ENCODE measurements at regions not wholly inside any gene's neighbourhood (a gene's known extent, or its start where the extent isn't known, plus 50 kb on each side); places are given as distances from the start of the nearest gene placed in this dataset.

GRCh38 chr6:130632277-130632676 is 194.9 kb upstream of the SMLR1 start:
- no peaks in the 10 kb centered on the region for H3K27me3 ChIP-seq (ENCODE audit: control insufficient read depth, insufficient read depth, low read length)
- no peak overlapping the region for H3K27ac ChIP-seq (ENCODE audit: insufficient read depth, low read length)
- H3K9me3 ChIP-seq (ENCODE audit: control insufficient read depth, insufficient read depth, low read depth, low read length): no peaks in the 10 kb centered on the region
- no peaks in the 10 kb centered on the region for H3K4me1 ChIP-seq (ENCODE audit: control insufficient read depth, extremely low read depth, insufficient read depth, low read length)
- DNase-seq (ENCODE audit: low read depth in 2 of 2): peak in 1 of 2 donors; percentile 29
- no peak for TF ChIP-seq EZH2 (IDR thresholded peaks at IDR 0.05; ENCODE audit: low read length, missing control alignments)
- no peak for TF ChIP-seq CTCF (conservative IDR thresholded peaks at IDR 0.05 in 1 of 2, IDR thresholded peaks at IDR 0.05 in 1 of 2; ENCODE audit: low read depth in 1 of 2, low read length in 2 of 2)
- H3K4me3 ChIP-seq (replicated peaks in 1 of 4; ENCODE audit: control extremely low read depth in 1 of 4, insufficient read depth in 1 of 4, low read depth in 3 of 4, low read length in 4 of 4): no peak overlapping the region
- no peaks in the 10 kb centered on the region for H4K20me1 ChIP-seq (ENCODE audit: control insufficient read depth, extremely low read depth, insufficient read depth, low read length)
- no peak overlapping the region for H3K9ac ChIP-seq (ENCODE audit: insufficient read depth, low read length)
- H3K79me2 ChIP-seq (ENCODE audit: control insufficient read depth, insufficient read depth, low read length): no peaks in the 10 kb centered on the region
- H2AFZ ChIP-seq (ENCODE audit: low read length): peak overlapping the region; percentile 44
- H3K36me3 ChIP-seq (ENCODE audit: control insufficient read depth, insufficient read depth, low read length): no peaks in the 10 kb centered on the region
- peak overlapping the region; percentile 16 for H3K4me2 ChIP-seq (ENCODE audit: extremely low read depth, insufficient read depth, low read length)

GRCh38 chr6:130632897-130633296 is 194.3 kb upstream of the SMLR1 start:
- Histone ChIP-seq H3K27me3 (ENCODE audit: control insufficient read depth, insufficient read depth, low read length) (no peaks in the 10 kb centered on the region), H3K9ac (ENCODE audit: insufficient read depth, low read length) (no peak overlapping the region), H3K4me3 (replicated peaks in 1 of 4; ENCODE audit: control extremely low read depth in 1 of 4, insufficient read depth in 1 of 4, low read depth in 3 of 4, low read length in 4 of 4) (no peak overlapping the region), H3K79me2 (ENCODE audit: control insufficient read depth, insufficient read depth, low read length) (no peaks in the 10 kb centered on the region), H3K36me3 (ENCODE audit: control insufficient read depth, insufficient read depth, low read length) (no peaks in the 10 kb centered on the region), H3K4me1 (ENCODE audit: control insufficient read depth, extremely low read depth, insufficient read depth, low read length) (no peaks in the 10 kb centered on the region), H3K27ac (ENCODE audit: insufficient read depth, low read length) (no peak overlapping the region), H4K20me1 (ENCODE audit: control insufficient read depth, extremely low read depth, insufficient read depth, low read length) (no peaks in the 10 kb centered on the region), H2AFZ (ENCODE audit: low read length) (peak overlapping the region; percentile 17), H3K9me3 (ENCODE audit: control insufficient read depth, insufficient read depth, low read depth, low read length) (no peaks in the 10 kb centered on the region), H3K4me2 (ENCODE audit: extremely low read depth, insufficient read depth, low read length) (no peak overlapping the region)
- no peak for TF ChIP-seq CTCF (conservative IDR thresholded peaks at IDR 0.05 in 1 of 2, IDR thresholded peaks at IDR 0.05 in 1 of 2; ENCODE audit: low read depth in 1 of 2, low read length in 2 of 2)
- TF ChIP-seq EZH2 (IDR thresholded peaks at IDR 0.05; ENCODE audit: low read length, missing control alignments): no peak
- DNase-seq (ENCODE audit: low read depth in 2 of 2): no peak

GRCh38 chr6:130643361-130643760 is 183.8 kb upstream of the SMLR1 start:
- no peak for DNase-seq (ENCODE audit: low read depth in 2 of 2)
- H3K36me3 ChIP-seq (ENCODE audit: control insufficient read depth, insufficient read depth, low read length): no peaks in the 10 kb centered on the region
- no peaks in the 10 kb centered on the region for H3K27me3 ChIP-seq (ENCODE audit: control insufficient read depth, insufficient read depth, low read length)
- H3K9ac ChIP-seq (ENCODE audit: insufficient read depth, low read length): no peak overlapping the region
- no peaks in the 10 kb centered on the region for H3K79me2 ChIP-seq (ENCODE audit: control insufficient read depth, insufficient read depth, low read length)
- H4K20me1 ChIP-seq (ENCODE audit: control insufficient read depth, extremely low read depth, insufficient read depth, low read length): no peaks in the 10 kb centered on the region
- H3K4me3 ChIP-seq (replicated peaks in 1 of 4; ENCODE audit: control extremely low read depth in 1 of 4, insufficient read depth in 1 of 4, low read depth in 3 of 4, low read length in 4 of 4): no peak overlapping the region
- H2AFZ ChIP-seq (ENCODE audit: low read length): no peak overlapping the region
- TF ChIP-seq EZH2 (IDR thresholded peaks at IDR 0.05; ENCODE audit: low read length, missing control alignments) (no peak), CTCF (conservative IDR thresholded peaks at IDR 0.05 in 1 of 2, IDR thresholded peaks at IDR 0.05 in 1 of 2; ENCODE audit: low read depth in 1 of 2, low read length in 2 of 2) (no peak)
- H3K4me2 ChIP-seq (ENCODE audit: extremely low read depth, insufficient read depth, low read length): no peak overlapping the region
- no peaks in the 10 kb centered on the region for H3K9me3 ChIP-seq (ENCODE audit: control insufficient read depth, insufficient read depth, low read depth, low read length)
- H3K4me1 ChIP-seq (ENCODE audit: control insufficient read depth, extremely low read depth, insufficient read depth, low read length): no peaks in the 10 kb centered on the region
- no peak overlapping the region for H3K27ac ChIP-seq (ENCODE audit: insufficient read depth, low read length)
